GM19351 (cell line): ENCODE measurements at regions not wholly inside any gene's neighbourhood (a gene's known extent, or its start where the extent isn't known, plus 50 kb on each side); places are given as distances from the start of the nearest gene placed in this dataset.

Source experiments
- ATAC-seq: cut with Tn5 transposase; IDR thresholded peaks from one replicate; pipeline ENCODE4 v1.9.1; 2021; ENCODE audit warnings: mild to moderate bottlenecking, moderate library complexity; ENCODE audit not compliant: unreplicated experiment

DNA sequence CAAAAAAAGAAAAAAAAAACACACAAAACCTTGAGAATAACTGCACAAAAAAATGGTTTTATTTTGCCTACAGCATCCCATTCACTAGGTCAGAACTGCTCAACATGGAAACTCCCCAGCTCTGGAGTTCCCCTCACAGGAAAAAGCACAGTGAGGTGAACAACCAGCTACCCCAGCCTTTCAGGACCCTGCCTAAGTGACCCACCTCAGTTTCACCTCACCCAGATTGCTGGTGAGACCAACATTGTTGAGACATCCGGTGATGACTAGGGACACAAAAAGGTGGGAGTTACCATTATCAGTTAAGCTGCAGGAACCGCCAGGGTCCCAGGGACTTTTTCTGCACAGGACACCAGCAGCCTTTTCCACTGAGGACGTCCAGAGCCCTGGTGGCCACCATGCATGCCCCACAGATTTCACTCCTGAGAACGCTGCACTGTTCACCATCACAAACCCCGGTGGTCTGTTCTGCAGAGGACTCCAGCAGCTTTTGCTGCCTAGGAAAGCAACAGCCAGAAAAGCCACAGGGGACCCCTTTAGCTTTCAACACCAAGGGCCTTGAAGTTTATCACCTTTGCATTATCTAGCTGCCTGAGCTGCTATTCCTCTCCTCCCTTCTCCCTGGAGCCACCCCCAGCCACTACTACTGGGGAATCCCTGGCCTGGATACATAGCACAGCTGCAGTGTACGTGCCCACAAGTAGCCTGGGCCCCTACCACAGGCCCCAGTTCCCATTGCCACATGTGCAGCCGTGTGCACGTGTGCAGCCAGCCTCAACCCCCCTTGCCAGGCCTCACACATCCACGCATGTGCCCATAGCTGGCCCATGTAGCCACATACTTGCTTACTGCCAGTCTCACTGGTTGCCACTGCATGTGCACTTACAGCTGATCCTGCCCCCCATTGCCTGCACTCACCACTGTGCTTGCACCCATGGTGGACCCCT is 62.5 kb upstream of the FAR2 start:
- ATAC-seq, result no peak

DNA sequence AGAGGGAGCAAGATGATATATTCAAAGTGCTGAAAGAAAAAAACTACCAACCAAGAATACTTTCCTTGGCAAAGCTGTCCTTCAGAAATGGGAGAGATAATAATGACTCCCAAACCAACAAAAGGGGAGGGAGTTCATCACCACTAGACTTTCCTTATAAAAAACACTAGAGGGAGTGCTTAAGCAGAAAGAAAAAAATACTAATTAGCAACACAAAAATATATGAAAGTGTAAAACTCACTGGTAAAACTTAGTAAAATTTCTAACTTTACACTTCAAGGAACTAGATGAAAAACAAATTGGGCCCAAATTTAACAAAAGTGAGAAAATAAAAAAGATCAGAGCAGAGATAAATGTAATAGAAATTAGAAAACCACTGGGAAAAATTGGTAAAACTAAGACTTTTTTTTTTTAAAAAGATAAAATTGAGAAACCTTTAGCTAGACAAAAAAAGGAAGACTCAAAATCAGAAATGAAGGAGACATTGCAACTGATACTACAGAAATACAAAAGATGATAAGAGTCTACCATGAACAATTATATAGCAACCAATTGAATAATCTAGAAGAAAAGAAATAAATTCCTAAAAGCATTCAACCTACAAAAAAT is 60.4 kb upstream of the FAR2 start:
- ATAC-seq, result no peak
